ENCODE measurements at regions not wholly inside any gene's neighbourhood (a gene's known extent, or its start where the extent isn't known, plus 50 kb on each side); places are given as distances from the start of the nearest gene placed in this dataset.

DNA sequence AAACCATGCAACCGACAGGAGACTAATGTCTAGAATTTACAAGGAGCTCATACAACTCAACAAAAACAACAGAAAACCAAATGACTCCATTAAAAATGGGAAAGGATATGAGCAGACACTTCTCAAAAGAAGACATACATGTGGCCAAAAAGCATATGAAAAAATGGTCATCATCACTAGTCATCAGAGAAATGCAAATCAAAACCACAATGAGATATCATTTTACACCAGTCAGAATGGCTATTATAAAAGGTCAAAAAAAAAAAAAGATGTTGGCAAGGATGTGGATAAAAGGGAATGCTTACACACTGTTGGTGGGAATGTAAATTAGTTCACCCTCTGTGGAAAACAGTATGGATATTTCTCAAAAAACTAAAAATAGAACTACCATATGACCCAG is 50.5 kb upstream of the CHRDL1 start:
- no peak for DNase-seq (ENCODE audit: low read depth)
- H3K4me3 ChIP-seq (ENCODE audit: low read length): no peak overlapping the region
- TF ChIP-seq, protein P1, sequence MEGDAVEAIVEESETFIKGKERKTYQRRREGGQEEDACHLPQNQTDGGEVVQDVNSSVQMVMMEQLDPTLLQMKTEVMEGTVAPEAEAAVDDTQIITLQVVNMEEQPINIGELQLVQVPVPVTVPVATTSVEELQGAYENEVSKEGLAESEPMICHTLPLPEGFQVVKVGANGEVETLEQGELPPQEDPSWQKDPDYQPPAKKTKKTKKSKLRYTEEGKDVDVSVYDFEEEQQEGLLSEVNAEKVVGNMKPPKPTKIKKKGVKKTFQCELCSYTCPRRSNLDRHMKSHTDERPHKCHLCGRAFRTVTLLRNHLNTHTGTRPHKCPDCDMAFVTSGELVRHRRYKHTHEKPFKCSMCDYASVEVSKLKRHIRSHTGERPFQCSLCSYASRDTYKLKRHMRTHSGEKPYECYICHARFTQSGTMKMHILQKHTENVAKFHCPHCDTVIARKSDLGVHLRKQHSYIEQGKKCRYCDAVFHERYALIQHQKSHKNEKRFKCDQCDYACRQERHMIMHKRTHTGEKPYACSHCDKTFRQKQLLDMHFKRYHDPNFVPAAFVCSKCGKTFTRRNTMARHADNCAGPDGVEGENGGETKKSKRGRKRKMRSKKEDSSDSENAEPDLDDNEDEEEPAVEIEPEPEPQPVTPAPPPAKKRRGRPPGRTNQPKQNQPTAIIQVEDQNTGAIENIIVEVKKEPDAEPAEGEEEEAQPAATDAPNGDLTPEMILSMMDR (conservative IDR thresholded peaks at IDR 0.05; ENCODE audit: low read depth, low read length): no peak
